HG03039 (cell line): ENCODE measurements at regions not wholly inside any gene's neighbourhood (a gene's known extent, or its start where the extent isn't known, plus 50 kb on each side); places are given as distances from the start of the nearest gene placed in this dataset.

Experiments used
- ATAC-seq: cut with Tn5 transposase; IDR thresholded peaks from one replicate; pipeline ENCODE4 v1.9.1; 2021; ENCODE audit warnings: mild to moderate bottlenecking, moderate library complexity; ENCODE audit not compliant: unreplicated experiment

- peak; percentile 97 for ATAC-seq
These were observed 100.7 kb downstream of the ASB7 start for GRCh38 chr15:100703032-100703578.

- ATAC-seq = no peak
These were observed 101.3 kb downstream of the ASB7 start for GRCh38 chr15:100703671-100704070.

- no peak for ATAC-seq
These were observed 102.1 kb downstream of the ASB7 start for GRCh38 chr15:100704281-100705055.

GRCh38 chr15:100705065-100705464 is 102.7 kb downstream of the ASB7 start:
- no peak for ATAC-seq

GRCh38 chr15:100705841-100706240 is 103.5 kb downstream of the ASB7 start:
- no peak for ATAC-seq

GRCh38 chr15:100707229-100707628 is 104.8 kb downstream of the ASB7 start:
- ATAC-seq = no peak

GRCh38 chr15:100708916-100709315 is 106.5 kb downstream of the ASB7 start:
- ATAC-seq = no peak

GRCh38 chr15:100710222-100710621 is 107.8 kb downstream of the ASB7 start:
- no peak for ATAC-seq

GRCh38 chr15:100710744-100711515 is 108.5 kb downstream of the ASB7 start:
- no peak for ATAC-seq

- no peak for ATAC-seq
These were observed 109.2 kb downstream of the ASB7 start for GRCh38 chr15:100711516-100712021.

GRCh38 chr15:100712226-100712625 is 109.8 kb downstream of the ASB7 start:
- ATAC-seq = no peak

- no peak for ATAC-seq
These were observed 110.9 kb downstream of the ASB7 start for GRCh38 chr15:100713163-100713867.

GRCh38 chr15:100714034-100714748 is 111.8 kb downstream of the ASB7 start:
- ATAC-seq = no peak

GRCh38 chr15:100714749-100715342 is 112.5 kb downstream of the ASB7 start:
- no peak for ATAC-seq

- no peak for ATAC-seq
These were observed 113.4 kb downstream of the ASB7 start for GRCh38 chr15:100715571-100716455.

GRCh38 chr15:100716456-100717085 is 114.2 kb downstream of the ASB7 start:
- no peak for ATAC-seq

GRCh38 chr15:100717596-100717995 is 115.2 kb downstream of the ASB7 start:
- no peak for ATAC-seq
